C4-2B (cell line): ENCODE measurements at regions not wholly inside any gene's neighbourhood (a gene's known extent, or its start where the extent isn't known, plus 50 kb on each side); places are given as distances from the start of the nearest gene placed in this dataset.

Experiments used
- CTCF ChIP-seq: fragments of 450-650 bp; conservative IDR thresholded peaks from 2 replicates; pipeline ENCODE4 v1.5.1; 2017; ENCODE audit warnings: mild to moderate bottlenecking
- ZFX ChIP-seq: fragments of 450-650 bp; IDR thresholded peaks from 2 replicates; pipeline ENCODE4 v1.6.1; 2017

- no peak for TF ChIP-seq CTCF
- TF ChIP-seq ZFX, result no peak
These were observed 195.0 kb upstream of the IRX1 start for GRCh38 chr5:3400659-3401058.
